HEK293 (cell line): ENCODE measurements at regions not wholly inside any gene's neighbourhood (a gene's known extent, or its start where the extent isn't known, plus 50 kb on each side); places are given as distances from the start of the nearest gene placed in this dataset.

Experiments
- CTCF ChIP-seq: fragments of 450-650 bp; formaldehyde crosslinking; IDR thresholded peaks from 2 replicates; pipeline ENCODE4 v1.5.1; 2016; ENCODE audit warnings: missing biosample characterization, missing genetic modification characterization
- EGR2 ChIP-seq: fragments of 450-650 bp; formaldehyde crosslinking; IDR thresholded peaks from 2 replicates; pipeline ENCODE4 v1.5.1; 2016; ENCODE audit warnings: low read depth, missing biosample characterization, missing genetic modification characterization
- SETDB1 ChIP-seq: IDR thresholded peaks from one replicate; pipeline ENCODE4 v1.6.1; 2017; ENCODE audit warnings: mild to moderate bottlenecking, low read length, moderate library complexity, mixed read lengths; ENCODE audit not compliant: insufficient read length
- TSHZ1 ChIP-seq: fragments of 450-650 bp; formaldehyde crosslinking; IDR thresholded peaks from 2 replicates; pipeline ENCODE4 v1.5.1; 2016; ENCODE audit warnings: missing biosample characterization, missing genetic modification characterization, borderline replicate concordance
- ZBTB7A ChIP-seq: fragments of 450-650 bp; formaldehyde crosslinking; IDR thresholded peaks from 2 replicates; pipeline ENCODE4 v1.5.1; 2016; ENCODE audit warnings: low read depth, missing biosample characterization, missing genetic modification characterization
- ZFP41 ChIP-seq: fragments of 450-650 bp; formaldehyde crosslinking; IDR thresholded peaks from 2 replicates; pipeline ENCODE4 v1.5.1; 2016; ENCODE audit warnings: missing biosample characterization, missing genetic modification characterization, borderline replicate concordance
- ZNF140 ChIP-seq: fragments of 450-650 bp; formaldehyde crosslinking; IDR thresholded peaks from 2 replicates; pipeline ENCODE4 v1.5.1; 2016; ENCODE audit warnings: missing biosample characterization, missing genetic modification characterization
- ZNF155 ChIP-seq: fragments of 450-650 bp; formaldehyde crosslinking; IDR thresholded peaks from 2 replicates; pipeline ENCODE4 v1.5.1; 2016; ENCODE audit warnings: missing biosample characterization, missing genetic modification characterization
- ZNF211 ChIP-seq: fragments of 450-650 bp; formaldehyde crosslinking; IDR thresholded peaks from 2 replicates; pipeline ENCODE4 v1.5.1; 2016; ENCODE audit warnings: low read depth, missing biosample characterization, missing genetic modification characterization
- ZNF24 ChIP-seq: fragments of 450-650 bp; formaldehyde crosslinking; IDR thresholded peaks from 2 replicates; pipeline ENCODE4 v1.5.1; 2016; ENCODE audit warnings: missing biosample characterization, missing genetic modification characterization
- ZNF274 ChIP-seq, 2 experiments: fragments of 200-500 bp in 1 of 2; fragments of 450-650 bp in 1 of 2; sonication (Bioruptor generic) in 1 of 2; formaldehyde crosslinking in 1 of 2; IDR thresholded peaks; 2 replicates each; pipeline versions ENCODE4 v1.5.1 to v1.6.1; 2014 to 2016; ENCODE audit warnings: borderline replicate concordance in 1 of 2, inconsistent platforms in 1 of 2, low read length in 1 of 2, missing biosample characterization in 1 of 2, missing genetic modification characterization in 1 of 2
- TF ChIP-seq, protein P1 (sequence below): fragments of 450-650 bp; formaldehyde crosslinking; IDR thresholded peaks from 2 replicates; pipeline ENCODE4 v1.5.1; 2017; ENCODE audit warnings: missing biosample characterization, mild to moderate bottlenecking, missing genetic modification characterization, moderate library complexity

DNA sequence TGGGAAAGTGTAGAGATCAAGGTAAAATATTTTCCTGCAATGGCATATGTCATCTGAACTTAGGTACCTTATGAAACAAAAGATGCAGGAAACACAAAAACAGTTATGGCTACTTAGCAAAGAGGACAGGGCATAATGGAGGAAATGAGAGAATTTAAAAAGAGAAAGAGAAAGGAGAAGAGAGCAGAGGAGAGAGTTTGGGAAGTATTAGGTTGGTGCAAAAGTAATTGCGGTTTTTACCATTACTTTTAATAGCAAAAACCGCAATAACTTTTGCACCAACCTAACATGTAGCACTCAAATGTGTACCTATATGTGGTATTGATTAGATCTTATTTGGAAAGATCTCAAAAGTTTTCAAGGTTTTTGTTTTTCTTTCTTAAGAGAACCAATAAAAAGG is 160.1 kb upstream of the ACTBL2 start:
- TF ChIP-seq, protein P1, sequence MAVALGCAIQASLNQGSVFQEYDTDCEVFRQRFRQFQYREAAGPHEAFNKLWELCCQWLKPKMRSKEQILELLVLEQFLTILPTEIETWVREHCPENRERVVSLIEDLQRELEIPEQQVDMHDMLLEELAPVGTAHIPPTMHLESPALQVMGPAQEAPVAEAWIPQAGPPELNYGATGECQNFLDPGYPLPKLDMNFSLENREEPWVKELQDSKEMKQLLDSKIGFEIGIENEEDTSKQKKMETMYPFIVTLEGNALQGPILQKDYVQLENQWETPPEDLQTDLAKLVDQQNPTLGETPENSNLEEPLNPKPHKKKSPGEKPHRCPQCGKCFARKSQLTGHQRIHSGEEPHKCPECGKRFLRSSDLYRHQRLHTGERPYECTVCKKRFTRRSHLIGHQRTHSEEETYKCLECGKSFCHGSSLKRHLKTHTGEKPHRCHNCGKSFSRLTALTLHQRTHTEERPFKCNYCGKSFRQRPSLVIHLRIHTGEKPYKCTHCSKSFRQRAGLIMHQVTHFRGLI (tag by site-specific recombination): no peak
- TF ChIP-seq CTCF: no peak
- no peak for TF ChIP-seq ZBTB7A (tag by site-specific recombination)
- TF ChIP-seq ZNF24 (tag by site-specific recombination): no peak
- no peak for TF ChIP-seq EGR2 (tag by site-specific recombination)
- TF ChIP-seq ZFP41 (tag by site-specific recombination): no peak
- no peak for TF ChIP-seq TSHZ1 (tag by site-specific recombination)
- no peak for TF ChIP-seq SETDB1
- no peak for TF ChIP-seq ZNF274 (IDR thresholded peaks at IDR 0.05; ENCODE audit: low read length)
- no peak for TF ChIP-seq ZNF274 (tag by site-specific recombination; IDR thresholded peaks at IDR 0.05; ENCODE audit: borderline replicate concordance)
- TF ChIP-seq ZNF140 (tag by site-specific recombination): no peak
- no peak for TF ChIP-seq ZNF211 (tag by site-specific recombination)
- TF ChIP-seq ZNF155: no peak
